ENCODE measurements at regions not wholly inside any gene's neighbourhood (a gene's known extent, or its start where the extent isn't known, plus 50 kb on each side); places are given as distances from the start of the nearest gene placed in this dataset.

DNA sequence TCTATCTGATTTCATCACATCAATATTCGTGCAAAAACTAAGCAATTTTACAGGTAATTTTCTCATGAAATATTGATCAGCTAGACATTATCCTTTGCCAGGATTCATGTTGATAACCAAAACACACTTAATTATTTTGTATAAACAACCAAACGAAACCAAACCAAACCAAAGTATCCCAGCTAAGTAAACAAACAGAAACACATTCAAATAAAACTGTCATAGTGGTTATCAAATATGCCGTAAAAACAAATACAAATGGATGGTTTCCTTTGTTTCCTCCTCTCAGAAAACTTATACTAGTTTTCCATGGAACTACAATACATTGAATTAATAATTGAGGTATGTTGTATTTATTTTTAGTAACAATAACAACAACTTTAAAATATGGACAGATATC lies 777.4 kb downstream of the DSC3 start:
- DNase-seq (ENCODE audit: low read depth in 1 of 2, low spot score in 1 of 2), result no peak
- no peak overlapping the region for H3K27ac ChIP-seq
- TF ChIP-seq, protein P1, sequence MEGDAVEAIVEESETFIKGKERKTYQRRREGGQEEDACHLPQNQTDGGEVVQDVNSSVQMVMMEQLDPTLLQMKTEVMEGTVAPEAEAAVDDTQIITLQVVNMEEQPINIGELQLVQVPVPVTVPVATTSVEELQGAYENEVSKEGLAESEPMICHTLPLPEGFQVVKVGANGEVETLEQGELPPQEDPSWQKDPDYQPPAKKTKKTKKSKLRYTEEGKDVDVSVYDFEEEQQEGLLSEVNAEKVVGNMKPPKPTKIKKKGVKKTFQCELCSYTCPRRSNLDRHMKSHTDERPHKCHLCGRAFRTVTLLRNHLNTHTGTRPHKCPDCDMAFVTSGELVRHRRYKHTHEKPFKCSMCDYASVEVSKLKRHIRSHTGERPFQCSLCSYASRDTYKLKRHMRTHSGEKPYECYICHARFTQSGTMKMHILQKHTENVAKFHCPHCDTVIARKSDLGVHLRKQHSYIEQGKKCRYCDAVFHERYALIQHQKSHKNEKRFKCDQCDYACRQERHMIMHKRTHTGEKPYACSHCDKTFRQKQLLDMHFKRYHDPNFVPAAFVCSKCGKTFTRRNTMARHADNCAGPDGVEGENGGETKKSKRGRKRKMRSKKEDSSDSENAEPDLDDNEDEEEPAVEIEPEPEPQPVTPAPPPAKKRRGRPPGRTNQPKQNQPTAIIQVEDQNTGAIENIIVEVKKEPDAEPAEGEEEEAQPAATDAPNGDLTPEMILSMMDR (IDR thresholded peaks at IDR 0.05; ENCODE audit: low read depth, low read length), result no peak
- no peaks in the 10 kb centered on the region for H3K27me3 ChIP-seq
- no peaks in the 10 kb centered on the region for H3K9me3 ChIP-seq (ENCODE audit: low read depth)
- H3K36me3 ChIP-seq, result no peaks in the 10 kb centered on the region
- no peak overlapping the region for H3K4me3 ChIP-seq
- no peaks in the 10 kb centered on the region for H3K4me1 ChIP-seq (ENCODE audit: low read depth)

DNA sequence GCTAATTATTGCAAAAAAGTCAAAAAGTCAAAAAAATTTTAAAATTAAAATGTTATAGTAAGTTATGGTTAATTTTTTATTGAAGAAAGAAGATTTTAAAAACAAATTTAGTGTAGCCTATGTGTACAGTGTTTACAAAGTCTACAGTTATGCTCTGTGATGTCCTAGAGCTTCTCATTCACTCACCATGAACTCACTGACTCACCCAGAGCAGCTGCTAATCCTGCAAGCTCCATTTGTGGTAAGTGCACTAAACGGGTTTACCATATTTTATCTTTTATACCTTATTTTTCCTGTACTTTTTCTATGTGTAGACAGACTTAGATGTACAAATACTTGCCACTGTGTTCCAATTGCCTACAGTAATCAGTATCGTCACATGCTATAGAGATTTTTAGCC lies 788.2 kb downstream of the DSC3 start:
- H3K27ac ChIP-seq, result no peak overlapping the region

DNA sequence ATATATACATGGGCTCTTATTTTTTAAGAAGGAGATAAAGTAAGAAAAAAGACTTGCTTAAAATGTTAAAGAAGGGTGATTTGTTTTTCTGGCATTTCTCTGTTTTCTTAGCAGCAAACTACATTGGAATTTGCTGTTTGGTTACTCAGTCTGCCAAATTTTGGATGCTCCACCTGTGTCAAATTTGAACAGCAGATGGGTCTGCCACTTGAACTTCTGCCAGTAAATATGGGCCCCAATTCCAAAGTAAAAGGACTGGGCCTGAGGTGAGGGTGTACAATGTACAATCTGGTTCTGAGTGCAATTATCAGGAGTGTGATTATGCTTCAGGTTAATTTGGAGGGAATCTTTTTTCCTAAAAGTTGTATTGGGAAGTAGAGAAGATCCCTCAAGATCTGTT lies 794.5 kb downstream of the DSC3 start:
- DNase-seq (ENCODE audit: low read depth in 1 of 2, low spot score in 1 of 2), result no peak
- TF ChIP-seq, protein P1 (IDR thresholded peaks at IDR 0.05; ENCODE audit: low read depth, low read length), result no peak

More for the DNA sequence above, 788.2 kb downstream of the DSC3 start:
- no peak for DNase-seq (ENCODE audit: low read depth in 1 of 2, low spot score in 1 of 2)
- Histone ChIP-seq H3K27me3 (no peaks in the 10 kb centered on the region), H3K4me1 (ENCODE audit: low read depth) (no peaks in the 10 kb centered on the region), H3K36me3 (no peaks in the 10 kb centered on the region), H3K4me3 (no peak overlapping the region), H3K9me3 (ENCODE audit: low read depth) (no peaks in the 10 kb centered on the region)
- TF ChIP-seq, protein P1 (IDR thresholded peaks at IDR 0.05; ENCODE audit: low read depth, low read length), result no peak

DNA sequence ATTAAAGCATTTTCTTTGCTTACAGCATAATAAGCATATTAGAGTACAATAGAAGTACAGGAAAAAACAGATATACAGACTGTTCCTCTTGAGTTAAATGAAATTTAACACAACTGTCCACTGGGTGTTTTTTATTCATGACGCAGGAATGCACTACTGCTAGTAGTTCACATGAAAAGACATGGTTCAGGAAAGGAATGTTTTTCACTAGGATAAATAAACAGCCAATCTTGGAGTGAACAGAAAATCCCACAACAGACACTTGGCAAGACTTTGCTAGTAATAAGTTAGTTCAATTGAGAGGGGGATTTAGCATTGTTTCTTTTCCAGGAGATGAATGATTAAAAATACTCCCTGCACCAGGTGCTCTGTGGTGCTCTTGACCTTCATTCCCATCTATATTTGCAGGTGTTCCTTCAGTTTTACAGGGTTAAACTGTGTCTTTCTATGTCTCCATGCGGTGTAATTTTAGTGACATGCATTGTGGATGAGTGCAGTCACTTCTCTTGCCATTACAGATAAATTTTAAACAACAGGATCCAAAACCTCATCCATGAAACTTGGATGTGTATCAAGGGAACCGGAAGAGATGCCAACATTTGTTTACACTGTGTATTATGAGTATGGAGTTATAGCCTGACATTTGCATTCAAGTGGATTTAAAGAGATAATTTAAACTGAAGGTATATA lies 796.6 kb downstream of the DSC3 start:
- no peaks in the 10 kb centered on the region for H3K9me3 ChIP-seq (ENCODE audit: low read depth)
- H3K4me1 ChIP-seq (ENCODE audit: low read depth), result no peaks in the 10 kb centered on the region
- H3K27ac ChIP-seq, result no peak overlapping the region
- TF ChIP-seq, protein P1 (IDR thresholded peaks at IDR 0.05; ENCODE audit: low read depth, low read length), result no peak
- no peaks in the 10 kb centered on the region for H3K27me3 ChIP-seq
- no peaks in the 10 kb centered on the region for H3K36me3 ChIP-seq
- DNase-seq (ENCODE audit: low read depth in 1 of 2, low spot score in 1 of 2), result no peak
- H3K4me3 ChIP-seq, result no peak overlapping the region

More for the DNA sequence above, 794.5 kb downstream of the DSC3 start:
- no peaks in the 10 kb centered on the region for H3K27me3 ChIP-seq
- H3K27ac ChIP-seq, result no peak overlapping the region
- no peaks in the 10 kb centered on the region for H3K9me3 ChIP-seq (ENCODE audit: low read depth)
- no peaks in the 10 kb centered on the region for H3K36me3 ChIP-seq
- H3K4me3 ChIP-seq, result no peak overlapping the region
- H3K4me1 ChIP-seq (ENCODE audit: low read depth), result no peaks in the 10 kb centered on the region

DNA sequence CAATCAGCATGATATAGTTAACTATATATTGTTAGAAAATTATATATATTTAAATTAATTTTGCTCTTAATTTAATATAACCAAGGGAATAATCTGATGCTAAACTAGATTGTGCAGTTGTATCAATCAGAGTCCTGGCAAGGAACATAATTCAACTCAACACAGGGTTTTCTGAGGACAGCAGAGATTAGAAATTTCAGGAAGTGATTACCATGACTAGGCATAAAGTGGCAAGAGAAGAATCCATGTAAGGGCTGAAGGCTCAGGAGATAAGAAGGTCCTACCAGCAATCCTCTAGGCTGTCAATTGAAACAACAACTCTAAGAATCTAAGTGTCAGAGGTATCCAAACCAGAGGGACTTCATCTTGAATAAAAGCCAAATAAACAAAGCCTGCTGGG lies 807.8 kb downstream of the DSC3 start:
- Histone ChIP-seq H3K4me1 (ENCODE audit: low read depth) (no peaks in the 10 kb centered on the region), H3K4me3 (no peak overlapping the region), H3K36me3 (no peaks in the 10 kb centered on the region), H3K27me3 (no peaks in the 10 kb centered on the region), H3K9me3 (ENCODE audit: low read depth) (no peaks in the 10 kb centered on the region), H3K27ac (no peak overlapping the region)
- peak in 1 of 2 donors; percentile 1 for DNase-seq (ENCODE audit: low read depth in 1 of 2, low spot score in 1 of 2)
- TF ChIP-seq, protein P1 (IDR thresholded peaks at IDR 0.05; ENCODE audit: low read depth, low read length), result no peak
